Uterus (tissue), 2 donors: ENCODE measurements at regions not wholly inside any gene's neighbourhood (a gene's known extent, or its start where the extent isn't known, plus 50 kb on each side); places are given as distances from the start of the nearest gene placed in this dataset.

Source experiments
- POLR2A ChIP-seq, 2 donors: fragments of 450-650 bp; IDR thresholded peaks; one replicate each; pipeline ENCODE4 v1.6.1; 2016; ENCODE audit warnings: antibody characterized with exemption in 2 of 2, mild to moderate bottlenecking in 1 of 2, moderate library complexity in 1 of 2
- TF ChIP-seq, protein P1 (sequence below), 4 experiments: fragments of 200-600 bp in 2 of 4; fragments of 450-650 bp in 2 of 4; sonication (generic) in 2 of 4; IDR thresholded peaks; one replicate each; pipeline ENCODE4 v1.5.1; 2016 to 2019; ENCODE audit warnings: antibody characterized with exemption in 4 of 4, mild to moderate bottlenecking in 2 of 4, moderate library complexity in 1 of 4

DNA sequence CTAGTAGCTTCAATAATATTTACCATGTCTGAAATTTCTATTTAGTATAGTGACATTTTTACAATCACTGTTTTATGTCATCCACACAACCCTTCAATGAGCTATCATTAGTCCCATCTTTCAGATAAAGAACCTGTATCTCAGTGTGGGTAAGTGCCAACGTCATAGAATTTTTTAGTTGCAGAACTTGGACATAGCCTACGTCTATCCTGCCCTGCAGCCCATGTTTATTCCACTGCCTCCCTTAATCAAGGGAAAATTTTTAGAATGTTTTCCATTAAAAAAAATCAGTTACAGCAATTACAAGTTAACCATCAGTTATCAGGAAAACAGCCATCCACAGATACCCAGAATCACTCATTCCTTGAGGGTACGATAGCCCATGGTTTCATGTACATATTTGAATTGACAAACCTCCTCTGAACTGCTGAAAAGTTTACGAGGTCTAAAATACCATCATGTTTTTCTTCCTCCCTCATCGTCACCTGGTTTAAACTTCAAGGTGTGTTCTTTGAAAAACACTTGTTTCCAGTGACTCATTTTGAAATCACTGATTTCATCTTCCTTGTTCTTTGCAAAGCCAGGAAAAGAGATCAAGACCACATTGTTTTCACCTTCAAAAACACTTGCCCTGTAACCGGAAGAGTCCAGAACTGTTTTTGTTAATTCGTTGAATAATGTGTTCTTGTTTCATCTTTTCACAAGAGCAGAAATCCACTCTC is 100.9 kb downstream of the FAM76B start:
- TF ChIP-seq POLR2A (IDR thresholded peaks at IDR 0.05), result no peak
- TF ChIP-seq, protein P1, sequence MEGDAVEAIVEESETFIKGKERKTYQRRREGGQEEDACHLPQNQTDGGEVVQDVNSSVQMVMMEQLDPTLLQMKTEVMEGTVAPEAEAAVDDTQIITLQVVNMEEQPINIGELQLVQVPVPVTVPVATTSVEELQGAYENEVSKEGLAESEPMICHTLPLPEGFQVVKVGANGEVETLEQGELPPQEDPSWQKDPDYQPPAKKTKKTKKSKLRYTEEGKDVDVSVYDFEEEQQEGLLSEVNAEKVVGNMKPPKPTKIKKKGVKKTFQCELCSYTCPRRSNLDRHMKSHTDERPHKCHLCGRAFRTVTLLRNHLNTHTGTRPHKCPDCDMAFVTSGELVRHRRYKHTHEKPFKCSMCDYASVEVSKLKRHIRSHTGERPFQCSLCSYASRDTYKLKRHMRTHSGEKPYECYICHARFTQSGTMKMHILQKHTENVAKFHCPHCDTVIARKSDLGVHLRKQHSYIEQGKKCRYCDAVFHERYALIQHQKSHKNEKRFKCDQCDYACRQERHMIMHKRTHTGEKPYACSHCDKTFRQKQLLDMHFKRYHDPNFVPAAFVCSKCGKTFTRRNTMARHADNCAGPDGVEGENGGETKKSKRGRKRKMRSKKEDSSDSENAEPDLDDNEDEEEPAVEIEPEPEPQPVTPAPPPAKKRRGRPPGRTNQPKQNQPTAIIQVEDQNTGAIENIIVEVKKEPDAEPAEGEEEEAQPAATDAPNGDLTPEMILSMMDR (IDR thresholded peaks at IDR 0.05), result no peak
